Adrenal gland (tissue), 9 donors: ENCODE measurements at regions not wholly inside any gene's neighbourhood (a gene's known extent, or its start where the extent isn't known, plus 50 kb on each side); places are given as distances from the start of the nearest gene placed in this dataset.

ENCODE experiments used
- DNase-seq, 7 donors: peaks; one replicate each; pipeline ENCODE4 v3.0.0-alpha.2; 2019 to 2020
- H3K27ac ChIP-seq, 5 donors: fragments of 200-600 bp; sonication (generic) in 4 of 5; 1 replicate in 3 of 5; 2 replicates in 2 of 5; pipeline versions ENCODE4 v1.5.1 to v1.8.0; 2016 to 2020; ENCODE audit warnings: mild to moderate bottlenecking in 1 of 5
- H3K27me3 ChIP-seq: fragments of 200-600 bp; 2 replicates; pipeline ENCODE4 v1.8.0; 2021
- H3K36me3 ChIP-seq, 2 donors: fragments of 200-600 bp; replicated peaks in 1 of 2; 1 replicate in 1 of 2; 2 replicates in 1 of 2; pipeline versions ENCODE4 v1.5.1 to v1.8.0; 2018 to 2022
- H3K4me1 ChIP-seq, 2 donors: fragments of 200-600 bp; replicated peaks in 1 of 2; 1 replicate in 1 of 2; 2 replicates in 1 of 2; pipeline versions ENCODE4 v1.5.1 to v1.8.0; 2018 to 2021
- H3K4me3 ChIP-seq, 4 donors: fragments of 200-600 bp; sonication (generic) in 3 of 4; one replicate each; pipeline ENCODE4 v1.5.1; 2016 to 2018
- H3K9me3 ChIP-seq, 3 donors: fragments of 200-600 bp; sonication (generic) in 1 of 3; replicated peaks in 1 of 3; 1 replicate in 2 of 3; 2 replicates in 1 of 3; pipeline versions ENCODE4 v1.5.1 to v1.8.0; 2016 to 2021
- POLR2A ChIP-seq, 2 donors: fragments of 450-650 bp; IDR thresholded peaks; one replicate each; pipeline ENCODE4 v1.6.1; 2017; ENCODE audit warnings: antibody characterized with exemption in 2 of 2, mild to moderate bottlenecking in 2 of 2, moderate library complexity in 1 of 2
- WGBS, 4 donors: extraction: QIAGEN DNeasy Blood & Tissue Kit in 2 of 4; methylation state at CpG; one replicate each; pipeline versions ENCODE4 v1.1.5 to v1.1.7; 2013 to 2017; 5-methylcytosine and 5-hydroxymethylcytosine counted together
- intact Hi-C, 2 donors: fragments of 100-400 bp; cut with DNase I; formaldehyde crosslinking; loops; one replicate each; pipeline versions ENCODE4 v1.14.1 to v1.15.0; 2022 to 2023
- TF ChIP-seq, protein P1 (sequence below), 6 experiments: fragments of 450-650 bp in 4 of 6; fragments of 200-600 bp in 2 of 6; sonication (generic) in 1 of 6; IDR thresholded peaks; 1 replicate in 5 of 6; 2 replicates in 1 of 6; pipeline versions ENCODE4 v1.5.1 to v1.8.0; 2016 to 2021; ENCODE audit warnings: antibody characterized with exemption in 6 of 6, mild to moderate bottlenecking in 2 of 6, moderate library complexity in 1 of 6
- donor health status: healthy with polysubstance abuse.
- donor health status: Bipolar disorder and iron deficiency.
- donor health status: DM: yes; HTN: yes; CAD: no.
- donor health status: DM: no; HTN: no; CAD: no.
- donor health status: DM: no; HTN: no; CAD: no.

DNA sequence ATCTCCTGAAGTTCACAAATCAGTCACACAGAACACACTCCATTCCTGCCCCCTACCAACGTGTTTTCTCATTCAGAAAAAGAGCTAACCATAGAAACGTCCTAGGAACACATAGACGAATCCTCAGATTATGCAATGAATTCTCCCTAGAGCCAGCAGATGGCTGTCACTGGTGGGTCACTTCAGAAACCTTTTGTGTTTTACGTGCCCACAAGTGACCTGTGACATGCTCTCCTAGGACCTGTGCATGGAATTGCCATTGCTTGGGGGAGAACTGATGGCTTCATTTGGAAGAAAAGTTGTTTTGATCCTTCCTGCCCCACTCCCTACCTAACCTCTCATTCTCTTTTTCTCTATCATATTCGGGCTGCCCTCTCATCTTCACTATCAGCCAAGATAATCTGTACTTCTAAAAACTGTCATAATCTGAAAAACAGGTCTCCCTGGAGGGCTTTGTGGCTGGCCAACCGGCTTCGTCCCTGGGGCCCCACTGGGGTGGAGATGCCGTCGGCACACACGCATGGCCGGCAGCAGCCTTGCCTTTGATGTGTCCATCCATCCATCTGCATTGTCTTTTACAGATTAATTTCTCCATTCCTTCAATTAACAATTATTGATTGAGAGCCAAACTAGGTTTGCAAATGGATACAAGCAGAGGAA, 144.1 kb upstream of the SERP2 start:
- no peak overlapping the region for H3K27ac ChIP-seq
- H3K4me3 ChIP-seq = no peak overlapping the region
- no peaks in the 10 kb centered on the region for H3K27me3 ChIP-seq
- intact Hi-C loops = no loop called here
- no peaks in the 10 kb centered on the region for H3K36me3 ChIP-seq
- 82 to 83% (median 82%) methylated on average over 11 of the region's 11 CpGs for WGBS, 4 donors
- no peaks in the 10 kb centered on the region for H3K9me3 ChIP-seq
- DNase-seq = no peak
- no peak for TF ChIP-seq POLR2A (IDR thresholded peaks at IDR 0.05)
- TF ChIP-seq, protein P1, sequence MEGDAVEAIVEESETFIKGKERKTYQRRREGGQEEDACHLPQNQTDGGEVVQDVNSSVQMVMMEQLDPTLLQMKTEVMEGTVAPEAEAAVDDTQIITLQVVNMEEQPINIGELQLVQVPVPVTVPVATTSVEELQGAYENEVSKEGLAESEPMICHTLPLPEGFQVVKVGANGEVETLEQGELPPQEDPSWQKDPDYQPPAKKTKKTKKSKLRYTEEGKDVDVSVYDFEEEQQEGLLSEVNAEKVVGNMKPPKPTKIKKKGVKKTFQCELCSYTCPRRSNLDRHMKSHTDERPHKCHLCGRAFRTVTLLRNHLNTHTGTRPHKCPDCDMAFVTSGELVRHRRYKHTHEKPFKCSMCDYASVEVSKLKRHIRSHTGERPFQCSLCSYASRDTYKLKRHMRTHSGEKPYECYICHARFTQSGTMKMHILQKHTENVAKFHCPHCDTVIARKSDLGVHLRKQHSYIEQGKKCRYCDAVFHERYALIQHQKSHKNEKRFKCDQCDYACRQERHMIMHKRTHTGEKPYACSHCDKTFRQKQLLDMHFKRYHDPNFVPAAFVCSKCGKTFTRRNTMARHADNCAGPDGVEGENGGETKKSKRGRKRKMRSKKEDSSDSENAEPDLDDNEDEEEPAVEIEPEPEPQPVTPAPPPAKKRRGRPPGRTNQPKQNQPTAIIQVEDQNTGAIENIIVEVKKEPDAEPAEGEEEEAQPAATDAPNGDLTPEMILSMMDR (IDR thresholded peaks at IDR 0.05) = no peak
- peaks cover 0 to 15% of the 10 kb centered on the region in 2 donors for H3K4me1 ChIP-seq

DNA sequence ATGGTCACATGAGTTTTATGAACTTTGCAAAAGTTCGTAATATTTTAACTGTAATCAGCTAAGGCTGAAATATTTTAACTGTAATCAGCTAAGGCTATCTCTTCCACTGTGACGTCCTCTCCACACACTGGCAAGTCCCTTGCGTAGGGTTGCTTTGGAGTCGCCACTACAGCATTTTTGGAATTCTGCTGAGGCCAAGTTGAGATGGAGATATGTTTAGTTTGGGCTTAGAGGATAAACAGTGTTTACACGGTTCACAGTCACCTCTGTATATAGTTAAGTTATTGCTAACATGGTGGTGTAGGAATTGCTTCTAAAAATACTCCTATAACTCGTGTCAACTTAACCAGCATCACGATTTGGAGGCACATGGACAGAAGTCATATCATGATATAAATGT, 143.6 kb upstream of the SERP2 start:
- Histone ChIP-seq H3K4me1 (peaks cover 0 to 15% of the 10 kb centered on the region in 2 donors), H3K4me3 (no peak overlapping the region), H3K27ac (no peak overlapping the region), H3K27me3 (no peaks in the 10 kb centered on the region), H3K9me3 (no peaks in the 10 kb centered on the region), H3K36me3 (no peaks in the 10 kb centered on the region)
- 84 to 93% (median 88%) methylated on average over 7 of the region's 7 CpGs for WGBS, 4 donors
- DNase-seq = no peak
- no peak for TF ChIP-seq POLR2A (IDR thresholded peaks at IDR 0.05)
- TF ChIP-seq, protein P1 (IDR thresholded peaks at IDR 0.05) = no peak
- intact Hi-C loops = no loop called here

DNA sequence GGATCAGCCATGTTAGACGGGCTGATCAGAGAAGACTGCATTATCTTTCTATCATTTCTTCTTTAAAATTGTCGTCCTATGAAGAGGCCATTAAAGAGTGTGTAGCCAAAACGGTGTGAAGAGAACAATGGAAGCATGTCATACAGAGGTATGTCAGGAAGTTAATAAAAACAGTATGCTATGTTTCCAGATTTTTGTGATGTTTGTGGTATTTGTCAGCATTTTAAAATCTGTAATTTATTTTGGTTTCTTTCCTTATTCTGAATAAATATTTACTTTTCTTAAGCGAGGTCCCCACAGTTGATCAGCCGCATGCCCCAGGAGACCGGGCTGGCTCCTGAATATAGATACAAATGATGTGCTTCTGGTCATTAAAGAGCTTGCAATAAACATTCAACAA, 142.9 kb upstream of the SERP2 start:
- no peak for TF ChIP-seq POLR2A (IDR thresholded peaks at IDR 0.05)
- TF ChIP-seq, protein P1 (IDR thresholded peaks at IDR 0.05) = no peak
- 83 to 87% (median 86%) methylated on average over 6 of the region's 6 CpGs for WGBS, 4 donors
- intact Hi-C loops = no loop called here
- DNase-seq = no peak
- no peaks in the 10 kb centered on the region for H3K9me3 ChIP-seq
- no peaks in the 10 kb centered on the region for H3K27me3 ChIP-seq
- no peaks in the 10 kb centered on the region for H3K36me3 ChIP-seq
- no peak overlapping the region for H3K4me3 ChIP-seq
- H3K27ac ChIP-seq = no peak overlapping the region
- H3K4me1 ChIP-seq = peaks cover 0 to 16% of the 10 kb centered on the region in 2 donors

DNA sequence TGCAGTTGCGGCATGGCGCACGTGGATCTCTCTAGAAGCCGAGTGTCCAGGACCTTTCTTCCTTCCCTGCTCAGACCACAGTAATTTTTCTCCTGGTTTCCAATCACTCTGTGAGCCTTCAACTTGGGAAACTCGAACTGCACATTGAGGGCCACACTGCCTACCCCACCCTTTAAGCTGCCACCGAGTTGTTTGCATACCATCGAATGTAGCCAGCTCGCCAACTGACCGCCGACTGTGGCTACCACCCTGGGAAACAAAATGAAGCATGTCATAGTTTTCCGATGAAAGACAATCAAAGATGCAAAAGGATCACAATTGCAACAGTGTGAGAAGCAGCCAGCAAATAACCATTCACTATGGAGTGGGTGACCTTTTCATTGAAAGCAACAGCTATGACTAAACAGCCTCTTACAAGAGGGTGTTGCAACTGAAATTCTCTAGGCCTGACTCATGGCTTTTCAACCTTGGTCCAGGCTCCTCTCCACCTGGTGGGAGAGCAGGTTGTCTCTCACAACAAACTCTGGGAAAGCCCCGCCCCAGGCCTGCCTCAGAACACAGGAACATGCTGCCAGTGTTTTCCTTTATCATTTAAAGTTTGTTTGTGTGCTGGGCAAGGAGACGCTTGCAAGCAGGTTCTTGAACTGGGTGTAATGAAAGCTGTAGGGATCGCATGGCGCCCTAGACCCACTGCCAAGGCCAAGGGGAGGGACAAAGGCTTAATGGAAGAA, 141.7 kb upstream of the SERP2 start:
- intact Hi-C loops = no loop called here
- no peaks in the 10 kb centered on the region for H3K9me3 ChIP-seq
- TF ChIP-seq, protein P1 (IDR thresholded peaks at IDR 0.05) = peak in 4 of 6 experiments; percentile 10 to 26 (median 18)
- TF ChIP-seq POLR2A (IDR thresholded peaks at IDR 0.05) = peak in 1 of 2 donors; percentile 51
- H3K36me3 ChIP-seq = no peaks in the 10 kb centered on the region
- DNase-seq = peak; percentile 74 to 95 (median 91)
- peak overlapping the region in 4 of 5 donors; percentile 48 to 82 (median 70) for H3K27ac ChIP-seq
- no peak overlapping the region for H3K4me3 ChIP-seq
- 56 to 84% (median 70%) methylated on average over 14 to 15 of the region's 15 CpGs for WGBS, 4 donors
- no peaks in the 10 kb centered on the region for H3K27me3 ChIP-seq
- H3K4me1 ChIP-seq = peaks cover 10 to 28% of the 10 kb centered on the region in 2 donors
